ENCODE measurements at regions not wholly inside any gene's neighbourhood (a gene's known extent, or its start where the extent isn't known, plus 50 kb on each side); places are given as distances from the start of the nearest gene placed in this dataset.

- Histone ChIP-seq H3K36me3 (ENCODE audit: control insufficient read depth in 1 of 2, insufficient read depth in 2 of 2, low read length in 2 of 2) (no peaks in the 10 kb centered on the region), H3K9me3 (ENCODE audit: control insufficient read depth in 1 of 2, low read length in 2 of 2) (no peaks in the 10 kb centered on the region), H3K27me3 (ENCODE audit: low read depth, low read length) (no peaks in the 10 kb centered on the region), H3K4me1 (ENCODE audit: control insufficient read depth in 1 of 2, insufficient read depth in 2 of 2, low read length in 2 of 2) (no peaks in the 10 kb centered on the region), H3K4me3 (ENCODE audit: low read depth in 1 of 2, low read length in 2 of 2) (no peak overlapping the region), H3K27ac (ENCODE audit: low read length) (no peak overlapping the region)
These were observed 1798.4 kb upstream of the WWC1 start for GRCh38 chr5:166493040-166493439.

DNA sequence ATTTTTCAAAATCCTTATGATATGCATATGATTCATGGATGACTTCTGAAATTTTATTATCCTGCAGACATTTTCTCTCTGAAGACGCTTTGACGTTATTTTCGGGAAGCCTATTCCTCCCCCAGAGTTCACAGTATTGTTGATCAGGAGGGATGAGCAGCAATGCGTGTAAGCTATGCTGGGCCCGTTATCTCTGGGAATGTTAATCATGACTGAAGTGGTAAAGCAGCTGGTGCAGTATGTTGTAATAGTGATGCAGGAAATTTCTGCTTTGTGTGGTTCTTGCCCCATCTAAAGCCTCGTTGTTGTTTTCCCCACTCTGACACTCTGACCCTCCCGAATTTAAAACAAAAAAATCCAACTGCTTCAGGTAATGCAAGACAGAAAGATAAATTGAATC lies 1797.8 kb upstream of the WWC1 start:
- Histone ChIP-seq H3K27me3 (ENCODE audit: low read depth, low read length) (no peaks in the 10 kb centered on the region), H3K27ac (ENCODE audit: low read length) (no peak overlapping the region), H3K4me3 (ENCODE audit: low read depth in 1 of 2, low read length in 2 of 2) (no peak overlapping the region), H3K36me3 (ENCODE audit: control insufficient read depth in 1 of 2, insufficient read depth in 2 of 2, low read length in 2 of 2) (no peaks in the 10 kb centered on the region), H3K4me1 (ENCODE audit: control insufficient read depth in 1 of 2, insufficient read depth in 2 of 2, low read length in 2 of 2) (no peaks in the 10 kb centered on the region), H3K9me3 (ENCODE audit: control insufficient read depth in 1 of 2, low read length in 2 of 2) (no peaks in the 10 kb centered on the region)

DNA sequence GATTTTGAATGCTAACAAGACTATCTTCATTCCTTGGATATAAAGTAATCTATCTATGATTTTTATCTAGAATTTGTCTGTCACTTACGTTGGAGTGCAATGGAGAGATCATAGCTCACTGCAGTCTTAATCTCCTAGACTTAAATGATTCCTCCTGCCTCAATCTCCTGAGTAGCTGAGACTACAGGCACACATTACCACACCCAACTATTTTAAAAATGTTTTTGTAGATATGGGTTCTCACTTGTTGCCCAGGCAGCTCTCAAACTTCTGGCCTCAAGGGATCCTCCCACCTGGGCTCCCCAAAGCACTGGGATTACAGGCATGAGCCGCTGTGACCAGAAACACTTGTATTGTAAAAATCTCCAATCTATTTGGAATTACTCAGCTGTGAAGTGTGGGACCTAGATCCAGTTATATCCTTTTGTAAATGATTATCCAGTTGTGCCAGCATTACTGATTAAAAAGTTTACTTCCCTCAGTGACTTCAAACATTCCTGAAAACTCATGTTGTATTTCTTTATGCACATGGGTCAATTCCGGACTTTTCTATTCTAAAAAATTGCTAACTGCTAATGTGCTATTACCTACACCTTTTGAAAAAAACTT lies 1793.8 kb upstream of the WWC1 start:
- Histone ChIP-seq H3K36me3 (ENCODE audit: control insufficient read depth in 1 of 2, insufficient read depth in 2 of 2, low read length in 2 of 2) (no peaks in the 10 kb centered on the region), H3K4me1 (ENCODE audit: control insufficient read depth in 1 of 2, insufficient read depth in 2 of 2, low read length in 2 of 2) (no peaks in the 10 kb centered on the region), H3K4me3 (ENCODE audit: low read depth in 1 of 2, low read length in 2 of 2) (no peak overlapping the region), H3K27me3 (ENCODE audit: low read depth, low read length) (no peaks in the 10 kb centered on the region), H3K27ac (ENCODE audit: low read length) (no peak overlapping the region), H3K9me3 (ENCODE audit: control insufficient read depth in 1 of 2, low read length in 2 of 2) (no peaks in the 10 kb centered on the region)

- Histone ChIP-seq H3K4me3 (ENCODE audit: low read depth in 1 of 2, low read length in 2 of 2) (no peak overlapping the region), H3K27ac (ENCODE audit: low read length) (no peak overlapping the region), H3K4me1 (ENCODE audit: control insufficient read depth in 1 of 2, insufficient read depth in 2 of 2, low read length in 2 of 2) (no peaks in the 10 kb centered on the region), H3K9me3 (ENCODE audit: control insufficient read depth in 1 of 2, low read length in 2 of 2) (no peaks in the 10 kb centered on the region), H3K36me3 (ENCODE audit: control insufficient read depth in 1 of 2, insufficient read depth in 2 of 2, low read length in 2 of 2) (no peaks in the 10 kb centered on the region), H3K27me3 (ENCODE audit: low read depth, low read length) (no peaks in the 10 kb centered on the region)
These were observed 1791.8 kb upstream of the WWC1 start for GRCh38 chr5:166499447-166500240.

DNA sequence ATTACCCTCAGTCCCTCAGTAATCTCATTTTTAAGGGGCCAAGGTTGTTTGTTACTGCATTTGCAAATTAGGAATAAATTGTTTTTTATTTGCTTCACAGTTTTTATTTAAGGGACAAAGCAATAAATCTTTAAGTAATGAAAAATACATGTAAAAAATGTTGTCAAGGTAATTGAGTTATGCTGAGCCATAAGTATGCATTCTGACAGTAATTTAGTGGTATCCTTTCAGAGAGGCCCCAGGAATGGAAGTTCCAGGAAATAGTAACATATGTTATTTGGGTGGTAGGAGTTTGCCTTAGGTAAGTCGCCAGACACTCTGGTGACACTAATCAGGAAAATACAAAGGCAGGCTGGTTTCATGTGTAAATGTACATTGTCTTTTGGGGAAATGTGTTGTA lies 1787.9 kb upstream of the WWC1 start:
- H3K27me3 ChIP-seq (ENCODE audit: low read depth, low read length), result no peaks in the 10 kb centered on the region
- H3K4me1 ChIP-seq (ENCODE audit: control insufficient read depth in 1 of 2, insufficient read depth in 2 of 2, low read length in 2 of 2), result no peaks in the 10 kb centered on the region
- no peak overlapping the region for H3K4me3 ChIP-seq (ENCODE audit: low read depth in 1 of 2, low read length in 2 of 2)
- H3K27ac ChIP-seq (ENCODE audit: low read length), result no peak overlapping the region
- H3K9me3 ChIP-seq (ENCODE audit: control insufficient read depth in 1 of 2, low read length in 2 of 2), result no peaks in the 10 kb centered on the region
- no peaks in the 10 kb centered on the region for H3K36me3 ChIP-seq (ENCODE audit: control insufficient read depth in 1 of 2, insufficient read depth in 2 of 2, low read length in 2 of 2)

GRCh38 chr5:166505067-166505466 lies 1786.4 kb upstream of the WWC1 start:
- Histone ChIP-seq H3K4me3 (ENCODE audit: low read depth in 1 of 2, low read length in 2 of 2) (no peak overlapping the region), H3K9me3 (ENCODE audit: control insufficient read depth in 1 of 2, low read length in 2 of 2) (no peaks in the 10 kb centered on the region), H3K27ac (ENCODE audit: low read length) (no peak overlapping the region), H3K4me1 (ENCODE audit: control insufficient read depth in 1 of 2, insufficient read depth in 2 of 2, low read length in 2 of 2) (no peaks in the 10 kb centered on the region), H3K36me3 (ENCODE audit: control insufficient read depth in 1 of 2, insufficient read depth in 2 of 2, low read length in 2 of 2) (no peaks in the 10 kb centered on the region), H3K27me3 (ENCODE audit: low read depth, low read length) (no peaks in the 10 kb centered on the region)

DNA sequence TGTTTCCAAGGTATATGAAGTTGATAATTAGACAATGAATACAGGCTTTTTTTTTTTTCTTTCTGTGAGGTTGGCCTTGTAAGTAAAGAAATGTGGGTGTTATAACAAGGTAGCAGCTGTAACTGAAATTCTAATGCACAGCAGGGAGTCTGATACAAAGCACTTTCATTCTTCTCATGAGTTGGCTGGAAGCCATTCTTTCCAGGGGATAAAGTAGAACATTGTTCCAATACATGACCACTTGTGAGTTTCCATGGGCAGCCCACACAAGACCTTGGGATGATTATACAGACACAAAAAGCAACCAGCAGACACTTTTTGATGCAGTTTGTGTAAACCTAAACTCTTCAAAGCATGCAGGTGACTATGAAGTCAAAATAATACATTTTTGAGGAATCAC lies 1785.9 kb upstream of the WWC1 start:
- no peaks in the 10 kb centered on the region for H3K27me3 ChIP-seq (ENCODE audit: low read depth, low read length)
- H3K4me1 ChIP-seq (ENCODE audit: control insufficient read depth in 1 of 2, insufficient read depth in 2 of 2, low read length in 2 of 2), result no peaks in the 10 kb centered on the region
- no peak overlapping the region for H3K4me3 ChIP-seq (ENCODE audit: low read depth in 1 of 2, low read length in 2 of 2)
- no peaks in the 10 kb centered on the region for H3K9me3 ChIP-seq (ENCODE audit: control insufficient read depth in 1 of 2, low read length in 2 of 2)
- H3K36me3 ChIP-seq (ENCODE audit: control insufficient read depth in 1 of 2, insufficient read depth in 2 of 2, low read length in 2 of 2), result no peaks in the 10 kb centered on the region
- H3K27ac ChIP-seq (ENCODE audit: low read length), result no peak overlapping the region

DNA sequence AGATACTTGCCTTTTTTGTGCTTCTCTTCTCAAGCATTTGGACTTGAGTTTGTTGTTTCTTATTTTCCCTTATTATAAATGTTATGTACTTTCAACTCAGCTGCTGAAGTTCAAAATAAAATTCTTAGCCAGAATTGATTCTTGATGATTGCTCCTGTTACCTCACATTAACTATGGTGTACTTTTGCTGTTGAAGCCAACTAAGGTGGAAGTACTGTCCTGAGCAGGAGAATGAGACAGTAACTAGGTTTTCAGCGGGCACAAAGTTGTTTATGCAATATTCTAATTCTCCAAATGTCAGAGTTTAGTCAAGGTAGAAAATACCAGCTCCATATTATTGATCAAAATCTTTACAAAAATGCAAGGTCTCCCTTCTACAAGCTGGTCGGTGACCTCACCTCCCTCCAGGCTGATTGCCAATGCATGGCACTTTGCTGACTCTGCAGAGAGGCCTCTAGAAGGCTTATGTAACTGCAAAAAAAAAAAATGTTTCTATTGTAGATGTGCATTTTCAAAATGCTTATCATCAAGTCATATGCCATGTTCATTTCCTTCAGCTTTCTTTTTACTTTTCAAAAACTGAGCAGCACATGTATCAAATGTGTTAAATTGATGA lies 1783.5 kb upstream of the WWC1 start:
- Histone ChIP-seq H3K4me1 (ENCODE audit: control insufficient read depth in 1 of 2, insufficient read depth in 2 of 2, low read length in 2 of 2) (no peaks in the 10 kb centered on the region), H3K27ac (ENCODE audit: low read length) (no peak overlapping the region), H3K4me3 (ENCODE audit: low read depth in 1 of 2, low read length in 2 of 2) (no peak overlapping the region), H3K36me3 (ENCODE audit: control insufficient read depth in 1 of 2, insufficient read depth in 2 of 2, low read length in 2 of 2) (no peaks in the 10 kb centered on the region), H3K9me3 (ENCODE audit: control insufficient read depth in 1 of 2, low read length in 2 of 2) (no peaks in the 10 kb centered on the region), H3K27me3 (ENCODE audit: low read depth, low read length) (no peaks in the 10 kb centered on the region)

- no peaks in the 10 kb centered on the region for H3K36me3 ChIP-seq (ENCODE audit: control insufficient read depth in 1 of 2, insufficient read depth in 2 of 2, low read length in 2 of 2)
- H3K27me3 ChIP-seq (ENCODE audit: low read depth, low read length), result no peaks in the 10 kb centered on the region
- no peak overlapping the region for H3K27ac ChIP-seq (ENCODE audit: low read length)
- H3K4me3 ChIP-seq (ENCODE audit: low read depth in 1 of 2, low read length in 2 of 2), result no peak overlapping the region
- no peaks in the 10 kb centered on the region for H3K9me3 ChIP-seq (ENCODE audit: control insufficient read depth in 1 of 2, low read length in 2 of 2)
- no peaks in the 10 kb centered on the region for H3K4me1 ChIP-seq (ENCODE audit: control insufficient read depth in 1 of 2, insufficient read depth in 2 of 2, low read length in 2 of 2)
These were observed 1782.4 kb upstream of the WWC1 start for GRCh38 chr5:166509085-166509484.

DNA sequence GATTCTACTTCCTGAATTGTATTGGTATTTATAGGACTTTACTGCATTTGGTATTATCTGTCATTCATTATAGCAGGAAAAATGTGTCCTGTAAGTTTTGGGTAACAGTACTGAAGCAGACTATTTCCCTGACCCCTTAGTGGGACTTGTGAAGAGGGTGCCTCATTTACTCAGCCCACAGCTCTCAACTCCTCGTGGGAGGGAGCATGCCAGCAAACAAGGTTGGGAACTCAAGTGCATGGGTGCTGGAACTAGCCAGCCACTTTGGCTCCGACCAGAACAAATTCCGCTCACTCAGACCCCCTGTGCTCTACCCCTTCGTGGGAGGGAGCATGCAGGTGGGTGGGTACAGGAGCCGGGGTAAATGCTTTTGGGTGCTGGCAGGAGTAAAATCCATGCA lies 1773.5 kb upstream of the WWC1 start:
- H3K4me1 ChIP-seq (ENCODE audit: control insufficient read depth in 1 of 2, insufficient read depth in 2 of 2, low read length in 2 of 2), result no peaks in the 10 kb centered on the region
- no peak overlapping the region for H3K27ac ChIP-seq (ENCODE audit: low read length)
- H3K36me3 ChIP-seq (ENCODE audit: control insufficient read depth in 1 of 2, insufficient read depth in 2 of 2, low read length in 2 of 2), result no peaks in the 10 kb centered on the region
- H3K27me3 ChIP-seq (ENCODE audit: low read depth, low read length), result no peaks in the 10 kb centered on the region
- no peaks in the 10 kb centered on the region for H3K9me3 ChIP-seq (ENCODE audit: control insufficient read depth in 1 of 2, low read length in 2 of 2)
- H3K4me3 ChIP-seq (ENCODE audit: low read depth in 1 of 2, low read length in 2 of 2), result no peak overlapping the region

- Histone ChIP-seq H3K27ac (ENCODE audit: low read length) (no peak overlapping the region), H3K36me3 (ENCODE audit: control insufficient read depth in 1 of 2, insufficient read depth in 2 of 2, low read length in 2 of 2) (no peaks in the 10 kb centered on the region), H3K27me3 (ENCODE audit: low read depth, low read length) (no peaks in the 10 kb centered on the region), H3K4me3 (ENCODE audit: low read depth in 1 of 2, low read length in 2 of 2) (no peak overlapping the region), H3K4me1 (ENCODE audit: control insufficient read depth in 1 of 2, insufficient read depth in 2 of 2, low read length in 2 of 2) (no peaks in the 10 kb centered on the region), H3K9me3 (ENCODE audit: control insufficient read depth in 1 of 2, low read length in 2 of 2) (no peaks in the 10 kb centered on the region)
These were observed 1768.2 kb upstream of the WWC1 start for GRCh38 chr5:166523206-166523605.

All from muscle layer of duodenum (tissue), 2 donors.